ENCODE measurements at regions not wholly inside any gene's neighbourhood (a gene's known extent, or its start where the extent isn't known, plus 50 kb on each side); places are given as distances from the start of the nearest gene placed in this dataset.

- TF ChIP-seq CTCF (IDR thresholded peaks at IDR 0.05) (no peak), POLR2A (IDR thresholded peaks at IDR 0.05) (no peak)
These were observed 394.8 kb downstream of the TUSC7 start for GRCh38 chr3:117104381-117104780.

All from Peyer's patch (tissue), 4 donors.